HCT116 (cell line): ENCODE measurements at regions not wholly inside any gene's neighbourhood (a gene's known extent, or its start where the extent isn't known, plus 50 kb on each side); places are given as distances from the start of the nearest gene placed in this dataset.

Experiments used
- ATAC-seq: fragments of 200-7000 bp; cut with Tn5 transposase; 2 replicates; pipeline ENCODE4 v1.9.1; 2020; ENCODE audit warnings: mild to moderate bottlenecking, moderate library complexity
- BruUV-seq: library from RNA; stranded (reverse); fragments of 400-500 nt; replicated peaks from 2 replicates; lab custom pipeline; 2021; lab: Mats Ljungman, UMichigan
- CTCF ChIA-PET: fragments of 300-600 bp; sonication (Branson Sonifier 250); formaldehyde crosslinking; loops from one replicate; lab custom pipeline; 2021; ENCODE audit warnings: antibody characterized with exemption; lab: Charles Lee
- POLR2A ChIA-PET: fragments of 300-600, 350-600 bp; sonication (Branson Sonifier 250); formaldehyde crosslinking; loops from one replicate; lab custom pipeline; 2021; ENCODE audit warnings: antibody characterized with exemption; lab: Charles Lee
- RAD21 ChIA-PET, 2 experiments: fragments of 300-600 bp; sonication (Branson Sonifier 250); formaldehyde crosslinking; loops; one replicate each; lab custom pipeline; 2023; ENCODE audit warnings: low total read pairs in 2 of 2; ENCODE audit not compliant: uncharacterized antibody in 2 of 2, unreplicated experiment in 2 of 2, low non-redundant PET in 1 of 2; lab: Charles Lee
- DNase-seq: peaks from one replicate; pipeline ENCODE4 v3.0.0-alpha.2; 2010; ENCODE audit warnings: low read depth, low spot score
- H2AFZ ChIP-seq: fragments of 200-600 bp; shearing (Covaris generic), sonication (generic); 2 replicates; pipeline ENCODE4 v1.6.1; 2017; ENCODE audit warnings: low read depth, mixed run types, mixed read lengths, antibody characterized with exemption, low read length; ENCODE audit not compliant: poor library complexity, severe bottlenecking
- H3K27ac ChIP-seq: 2 replicates; pipeline ENCODE4 v1.5.1; 2012; ENCODE audit warnings: low read depth, low read length
- H3K27me3 ChIP-seq: fragments of 200-600 bp; sonication (generic); 2 replicates; pipeline ENCODE4 v1.6.1; 2016; ENCODE audit warnings: mixed run types, low read length, mixed read lengths; ENCODE audit not compliant: insufficient read depth
- H3K36me3 ChIP-seq, 2 experiments: fragments of 200-500 bp in 1 of 2; fragments of 200-600 bp in 1 of 2; sonication (Bioruptor generic) in 1 of 2; sonication (generic) in 1 of 2; 2 replicates each; pipeline versions ENCODE4 v1.5.1 to v1.6.1; 2014 to 2016; ENCODE audit warnings: low read length in 2 of 2, inconsistent platforms in 1 of 2, mixed read lengths in 1 of 2, mixed run types in 1 of 2; ENCODE audit not compliant: insufficient read depth in 2 of 2, control insufficient read depth in 1 of 2
- H3K4me1 ChIP-seq, 2 experiments: fragments of 200-600 bp in 1 of 2; sonication (generic) in 1 of 2; 2 replicates each; pipeline versions ENCODE4 v1.5.1 to v1.6.1; 2012 to 2017; ENCODE audit warnings: low read length in 2 of 2, inconsistent platforms in 1 of 2, mild to moderate bottlenecking in 1 of 2, mixed read lengths in 1 of 2, mixed run types in 1 of 2, moderate library complexity in 1 of 2; ENCODE audit not compliant: insufficient read depth in 2 of 2, control insufficient read depth in 1 of 2
- H3K4me2 ChIP-seq: fragments of 200-600 bp; sonication (generic); 2 replicates; pipeline ENCODE4 v1.6.1; 2017; ENCODE audit warnings: mixed run types, low read length, mixed read lengths
- H3K4me3 ChIP-seq, 2 experiments: fragments of 200-600 bp in 1 of 2; sonication (generic) in 1 of 2; replicated peaks in 1 of 2; 2 replicates each; pipeline ENCODE4 v1.5.1; 2011 to 2016; ENCODE audit warnings: low read length in 2 of 2, control low read depth in 1 of 2, low read depth in 1 of 2, mild to moderate bottlenecking in 1 of 2, mixed read lengths in 1 of 2, mixed run types in 1 of 2
- H3K79me2 ChIP-seq: fragments of 200-600 bp; sonication (generic); 2 replicates; pipeline ENCODE4 v1.6.1; 2017; ENCODE audit warnings: mild to moderate bottlenecking, mixed run types, low read length, moderate library complexity, mixed read lengths; ENCODE audit not compliant: insufficient read depth
- H3K9ac ChIP-seq: fragments of 200-600 bp; sonication (generic); 2 replicates; pipeline ENCODE4 v1.6.1; 2016; ENCODE audit warnings: low read length, mixed read lengths
- H3K9me2 ChIP-seq: fragments of 200-600 bp; sonication (generic), shearing (Covaris generic); 2 replicates; pipeline ENCODE4 v1.6.1; 2017; ENCODE audit warnings: mixed run types, mild to moderate bottlenecking, moderate library complexity; ENCODE audit not compliant: insufficient read depth
- H3K9me3 ChIP-seq, 2 experiments: fragments of 200-500 bp in 1 of 2; fragments of 200-600 bp in 1 of 2; sonication (Bioruptor generic) in 1 of 2; sonication (generic) in 1 of 2; 2 replicates each; pipeline ENCODE4 v1.6.1; 2014 to 2017; ENCODE audit warnings: low read length in 2 of 2, mixed read lengths in 2 of 2, inconsistent platforms in 1 of 2, low read depth in 1 of 2, mild to moderate bottlenecking in 1 of 2, mixed run types in 1 of 2, moderate library complexity in 1 of 2; ENCODE audit not compliant: control insufficient read depth in 1 of 2, insufficient read depth in 1 of 2
- H4K20me1 ChIP-seq: fragments of 200-600 bp; sonication (generic), shearing (Covaris generic); 2 replicates; pipeline ENCODE4 v1.6.1; 2017; ENCODE audit warnings: mixed run types, mild to moderate bottlenecking, moderate library complexity; ENCODE audit not compliant: insufficient read depth
- CBX3 ChIP-seq: IDR thresholded peaks from 2 replicates; pipeline ENCODE4 v1.6.1; 2012; ENCODE audit warnings: low read depth
- CEBPB ChIP-seq: IDR thresholded peaks from 2 replicates; pipeline ENCODE4 v1.6.1; 2012; ENCODE audit warnings: low read depth
- EGR1 ChIP-seq: IDR thresholded peaks from 2 replicates; pipeline ENCODE4 v1.6.1; 2012; ENCODE audit warnings: low read depth
- ELF1 ChIP-seq: IDR thresholded peaks from 2 replicates; pipeline ENCODE4 v1.6.1; 2012; ENCODE audit warnings: low read depth, borderline replicate concordance
- EZH2phosphoT487 ChIP-seq: fragments of 200-600 bp; IDR thresholded peaks from 2 replicates; pipeline ENCODE4 v1.6.1; 2018; ENCODE audit warnings: antibody characterized with exemption, borderline replicate concordance
- FOSL1 ChIP-seq: IDR thresholded peaks from 2 replicates; pipeline ENCODE4 v1.6.1; 2012; ENCODE audit warnings: low read depth
- JUND ChIP-seq: IDR thresholded peaks from 2 replicates; pipeline ENCODE4 v1.6.1; 2012
- POLR2A ChIP-seq: IDR thresholded peaks from 2 replicates; pipeline ENCODE4 v1.7.0; 2011; ENCODE audit warnings: borderline replicate concordance; ENCODE audit not compliant: insufficient read depth, insufficient read length; ENCODE audit errors: extremely low read depth
- POLR2AphosphoS5 ChIP-seq: IDR thresholded peaks from 2 replicates; pipeline ENCODE4 v1.6.1; 2011; ENCODE audit warnings: mild to moderate bottlenecking, low read depth, low read length, moderate library complexity
- RAD21 ChIP-seq: IDR thresholded peaks from 2 replicates; pipeline ENCODE4 v1.6.1; 2012; ENCODE audit warnings: low read depth, mild to moderate bottlenecking
- REST ChIP-seq: IDR thresholded peaks from 2 replicates; pipeline ENCODE4 v1.6.1; 2012; ENCODE audit warnings: low read depth
- SP1 ChIP-seq: IDR thresholded peaks from 2 replicates; pipeline ENCODE4 v1.6.1; 2012; ENCODE audit warnings: low read depth
- SRF ChIP-seq: IDR thresholded peaks from 2 replicates; pipeline ENCODE4 v1.6.1; 2012; ENCODE audit warnings: low read depth
- YY1 ChIP-seq: IDR thresholded peaks from 2 replicates; pipeline ENCODE4 v1.6.1; 2011; ENCODE audit warnings: low read length, low read depth, moderate library complexity, mild to moderate bottlenecking; ENCODE audit not compliant: insufficient replicate concordance; ENCODE audit errors: extremely low read depth
- intact Hi-C: fragments of 100-400 bp; cut with micrococcal nuclease; formaldehyde crosslinking; loops from 2 replicates; pipeline ENCODE4 v1.10.0; 2022

GRCh38 chr18:77481541-77481940, 231.9 kb downstream of the GALR1 start:
- Histone ChIP-seq H3K36me3 (no peaks in the 10 kb centered on the region), H3K4me2 (no peak overlapping the region), H4K20me1 (no peaks in the 10 kb centered on the region), H3K9me3 (no peaks in the 10 kb centered on the region; a peak in 1 of 4 replicates), H3K4me1 (no peaks in the 10 kb centered on the region), H3K9me2 (no peaks in the 10 kb centered on the region), H3K27me3 (no peaks in the 10 kb centered on the region), H3K4me3 (no peak overlapping the region), H3K79me2 (no peaks in the 10 kb centered on the region), H3K27ac (no peak overlapping the region), H3K9ac (no peak overlapping the region)
- no TSS peak for BruUV-seq
- POLR2A ChIA-PET = no interaction called here
- ATAC-seq (no peak), DNase-seq (no peak)
- intact Hi-C loops = no loop called here
- TF ChIP-seq EZH2phosphoT487 = no peak
- no peak for TF ChIP-seq POLR2A
- TF ChIP-seq JUND = no peak
- TF ChIP-seq SP1 = no peak
- TF ChIP-seq CEBPB = no peak
- no peak for TF ChIP-seq YY1
- TF ChIP-seq SRF = no peak
- no peak for TF ChIP-seq ELF1
- no peak for TF ChIP-seq FOSL1
- TF ChIP-seq, all 23 proteins: peak for 0
- CTCF ChIA-PET = no interaction called here
- no peak overlapping the region for H2AFZ ChIP-seq
- RAD21 ChIA-PET = no interaction called here

GRCh38 chr18:77482190-77483085, 232.8 kb downstream of the GALR1 start:
- RAD21 ChIA-PET = no interaction called here
- no peak overlapping the region for H2AFZ ChIP-seq
- H3K9me2 ChIP-seq = no peaks in the 10 kb centered on the region

More at GRCh38 chr18:77482190-77483085, 232.8 kb downstream of the GALR1 start:
- no peaks in the 10 kb centered on the region for H3K36me3 ChIP-seq
- no peak overlapping the region for H3K4me2 ChIP-seq
- CTCF ChIA-PET = no interaction called here
- no peak for TF ChIP-seq EGR1
- TF ChIP-seq RAD21 = no peak
- TF ChIP-seq REST = no peak
- no peak for TF ChIP-seq SP1
- no peak for TF ChIP-seq POLR2AphosphoS5
- no peak for TF ChIP-seq YY1
- TF ChIP-seq CBX3 = no peak
- ATAC-seq (no peak), DNase-seq (no peak)
- no peak overlapping the region for H3K4me3 ChIP-seq
- no peaks in the 10 kb centered on the region for H4K20me1 ChIP-seq
- no peaks in the 10 kb centered on the region; a peak in 2 of 4 replicates for H3K9me3 ChIP-seq
- no peak overlapping the region for H3K9ac ChIP-seq
- no peaks in the 10 kb centered on the region for H3K79me2 ChIP-seq
- no peak overlapping the region for H3K27ac ChIP-seq
- POLR2A ChIA-PET = no interaction called here
- no peaks in the 10 kb centered on the region for H3K27me3 ChIP-seq
- H3K4me1 ChIP-seq = no peaks in the 10 kb centered on the region
- intact Hi-C loops = no loop called here
- BruUV-seq = no TSS peak
